Endothelial cell of umbilical vein (primary cell): ENCODE measurements at regions not wholly inside any gene's neighbourhood (a gene's known extent, or its start where the extent isn't known, plus 50 kb on each side); places are given as distances from the start of the nearest gene placed in this dataset.

ENCODE experiments used
- BruUV-seq: library from RNA; stranded (reverse); fragments of 400-500 nt; replicated peaks from 2 replicates; lab custom pipeline; 2021; lab: Mats Ljungman, UMichigan
- CTCF ChIA-PET: fragments of 300-600, 350-600 bp; sonication (Branson Sonifier 250); formaldehyde crosslinking; loops from one replicate; lab custom pipeline; 2021; ENCODE audit warnings: antibody characterized with exemption, inconsistent platforms; lab: Charles Lee
- POLR2A ChIA-PET: fragments of 300-600, 350-600 bp; sonication (Branson Sonifier 250); formaldehyde crosslinking; loops from one replicate; lab custom pipeline; 2021; ENCODE audit warnings: antibody characterized with exemption, inconsistent platforms; lab: Charles Lee
- DNase-seq: peaks from one replicate; pipeline ENCODE4 v3.0.0-alpha.2; 2011; ENCODE audit warnings: low read depth, low spot score
- FAIRE-seq: peaks from 2 replicates; lab custom pipeline; 2011; peaks lifted over from hg19 to GRCh38; lab: Jason Lieb, UNC
- H2AFZ ChIP-seq: 2 replicates; pipeline ENCODE4 v1.6.0; 2012; ENCODE audit warnings: low read depth, low read length, control low read depth, inconsistent platforms
- H3K27ac ChIP-seq: 2 replicates; pipeline ENCODE4 v1.5.1; 2011; ENCODE audit warnings: low read depth, mild to moderate bottlenecking, control low read depth, low read length, moderate library complexity; ENCODE audit not compliant: insufficient read depth
- H3K27me3 ChIP-seq, 2 experiments: 2 replicates each; pipeline versions ENCODE4 v1.6.0 to v1.6.1; 2011; ENCODE audit warnings: low read length in 2 of 2, mixed read lengths in 1 of 2; ENCODE audit not compliant: control insufficient read depth in 2 of 2, insufficient read depth in 2 of 2
- H3K36me3 ChIP-seq, 2 experiments: 2 replicates in 1 of 2; 3 replicates in 1 of 2; pipeline ENCODE4 v1.5.1; 2011; ENCODE audit warnings: low read length in 2 of 2, mild to moderate bottlenecking in 1 of 2, moderate library complexity in 1 of 2; ENCODE audit not compliant: control insufficient read depth in 2 of 2, insufficient read depth in 2 of 2; ENCODE audit errors: extremely low read depth in 1 of 2
- H3K4me1 ChIP-seq: 3 replicates; pipeline ENCODE4 v1.5.1; 2011; ENCODE audit warnings: mild to moderate bottlenecking, low read length; ENCODE audit not compliant: control insufficient read depth, insufficient read depth; ENCODE audit errors: extremely low read depth
- H3K4me2 ChIP-seq: 2 replicates; pipeline ENCODE4 v1.6.1; 2011; ENCODE audit warnings: low read length, control low read depth, mixed read lengths; ENCODE audit not compliant: insufficient read depth
- H3K4me3 ChIP-seq, 3 experiments: fragments of 200-600 bp in 1 of 3; sonication (generic), shearing (Covaris generic) in 1 of 3; replicated peaks in 1 of 3; 2 replicates each; pipeline ENCODE4 v1.5.1; 2011 to 2016; ENCODE audit warnings: control low read depth in 3 of 3, low read length in 3 of 3, mild to moderate bottlenecking in 2 of 3, inconsistent platforms in 1 of 3, low read depth in 1 of 3, moderate library complexity in 1 of 3; ENCODE audit not compliant: insufficient read depth in 1 of 3
- H3K79me2 ChIP-seq: 2 replicates; pipeline ENCODE4 v1.6.0; 2012; ENCODE audit warnings: low read length, inconsistent platforms; ENCODE audit not compliant: control insufficient read depth, insufficient read depth
- H3K9ac ChIP-seq: replicated peaks from 2 replicates; pipeline ENCODE3; 2011; ENCODE audit warnings: low read length, control low read depth; ENCODE audit not compliant: insufficient read depth; ENCODE audit errors: extremely low read depth
- H3K9me1 ChIP-seq: replicated peaks from 3 replicates; pipeline ENCODE4 v1.6.0; 2011; ENCODE audit warnings: mild to moderate bottlenecking, low read length; ENCODE audit not compliant: control insufficient read depth, insufficient read depth; ENCODE audit errors: extremely low read depth
- H3K9me3 ChIP-seq: replicated peaks from 2 replicates; pipeline ENCODE4 v1.5.1; 2012; ENCODE audit warnings: low read length, inconsistent platforms; ENCODE audit not compliant: control insufficient read depth, insufficient read depth
- H4K20me1 ChIP-seq: replicated peaks from 2 replicates; pipeline ENCODE3; 2011; ENCODE audit warnings: mild to moderate bottlenecking, low read length; ENCODE audit not compliant: control insufficient read depth, insufficient read depth; ENCODE audit errors: extremely low read depth
- CTCF ChIP-seq, 2 donors: IDR thresholded peaks; 1 replicate in 1 of 2; 2 replicates in 1 of 2; pipeline ENCODE4 v1.5.1; 2011; ENCODE audit warnings: low read length in 2 of 2, mild to moderate bottlenecking in 2 of 2, moderate library complexity in 2 of 2, control low read depth in 1 of 2, inconsistent platforms in 1 of 2, low read depth in 1 of 2; ENCODE audit not compliant: insufficient read depth in 1 of 2; ENCODE audit errors: extremely low read depth in 1 of 2
- EZH2 ChIP-seq: IDR thresholded peaks from 2 replicates; pipeline ENCODE4 v1.6.1; 2012; ENCODE audit warnings: borderline replicate concordance, low read depth, mild to moderate bottlenecking, moderate library complexity, low read length, inconsistent platforms; ENCODE audit not compliant: severe bottlenecking
- FOS ChIP-seq: IDR thresholded peaks from 2 replicates; pipeline ENCODE4 v1.6.1; 2011; ENCODE audit warnings: mild to moderate bottlenecking, low read length, moderate library complexity, borderline replicate concordance; ENCODE audit not compliant: insufficient read depth
- GATA2 ChIP-seq: IDR thresholded peaks from 2 replicates; pipeline ENCODE4 v1.7.0; 2011; ENCODE audit warnings: low read depth, mild to moderate bottlenecking, moderate library complexity, mixed read lengths, low read length; ENCODE audit not compliant: insufficient read length, insufficient read depth
- JUN ChIP-seq: IDR thresholded peaks from 2 replicates; pipeline ENCODE4 v1.6.1; 2011; ENCODE audit warnings: borderline replicate concordance, low read depth; ENCODE audit not compliant: insufficient read length, insufficient read depth
- MYC ChIP-seq: IDR thresholded peaks from one replicate; pipeline ENCODE4 v1.6.1; 2011; ENCODE audit warnings: mild to moderate bottlenecking, low read depth, low read length
- POLR2A ChIP-seq: IDR thresholded peaks from 2 replicates; pipeline ENCODE4 v1.6.1; 2012; ENCODE audit warnings: low read depth, mild to moderate bottlenecking, control low read depth, low read length
- POLR2AphosphoS5 ChIP-seq: IDR thresholded peaks from 2 replicates; pipeline ENCODE4 v1.6.1; 2012; ENCODE audit warnings: low read depth, mild to moderate bottlenecking, control low read depth, low read length, moderate library complexity; ENCODE audit not compliant: insufficient read depth
- dilution Hi-C: fragments of 300-500 bp; cut with MboI; formaldehyde crosslinking; loops from one replicate; pipeline ENCODE4 v1.15.0; 2019; ENCODE audit warnings: low sequenced_read_pairs; ENCODE audit not compliant: extremely low pct_ligation_motif_present
- intact Hi-C: fragments of 100-400 bp; cut with micrococcal nuclease; formaldehyde crosslinking; loops from one replicate; pipeline ENCODE4 v1.10.0; 2022
- TF ChIP-seq, protein P1 (sequence below): IDR thresholded peaks from 2 replicates; pipeline ENCODE4 v1.6.1; 2011; ENCODE audit not compliant: insufficient read depth, insufficient read length

GRCh38 chr20:11118802-11119380, 445.1 kb upstream of the JAG1 start:
- dilution Hi-C loops = no loop called here
- no peaks in the 10 kb centered on the region for H3K9me1 ChIP-seq
- ChIA-PET POLR2A (no interaction called here), CTCF (no interaction called here)
- DNase-seq (peak; percentile 28), FAIRE-seq (no peak)
- H3K36me3 ChIP-seq = no peaks in the 10 kb centered on the region
- H4K20me1 ChIP-seq = no peaks in the 10 kb centered on the region
- peak overlapping the region; percentile 36 for H3K27ac ChIP-seq
- TF ChIP-seq GATA2 (peak; percentile 15), CTCF (IDR thresholded peaks at IDR 0.05; ENCODE audit: extremely low read depth in 1 of 2, insufficient read depth in 1 of 2, low read depth in 1 of 2, low read length in 2 of 2) (no peak), POLR2A (no peak), FOS (peak; percentile 66), MYC (no peak)
- TF ChIP-seq, protein P1, sequence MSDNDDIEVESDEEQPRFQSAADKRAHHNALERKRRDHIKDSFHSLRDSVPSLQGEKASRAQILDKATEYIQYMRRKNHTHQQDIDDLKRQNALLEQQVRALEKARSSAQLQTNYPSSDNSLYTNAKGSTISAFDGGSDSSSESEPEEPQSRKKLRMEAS = no peak
- H3K79me2 ChIP-seq = no peaks in the 10 kb centered on the region
- H3K4me1 ChIP-seq = peaks cover 15% of the 10 kb centered on the region
- no peaks in the 10 kb centered on the region for H3K9me3 ChIP-seq
- intact Hi-C loops = no loop called here
- no peaks in the 10 kb centered on the region for H3K27me3 ChIP-seq
- no peak overlapping the region for H3K9ac ChIP-seq
- no peak overlapping the region for H3K4me3 ChIP-seq
- H3K4me2 ChIP-seq = no peak overlapping the region
- H2AFZ ChIP-seq = no peak overlapping the region
- BruUV-seq = no TSS peak

- dilution Hi-C loops (no loop called here), intact Hi-C loops (no loop called here)
- Histone ChIP-seq H3K4me1 (peaks cover 15% of the 10 kb centered on the region), H3K36me3 (no peaks in the 10 kb centered on the region), H3K9ac (no peak overlapping the region), H3K9me1 (no peaks in the 10 kb centered on the region), H3K27ac (no peak overlapping the region), H4K20me1 (no peaks in the 10 kb centered on the region), H3K27me3 (no peaks in the 10 kb centered on the region), H3K4me3 (no peak overlapping the region), H3K9me3 (no peaks in the 10 kb centered on the region), H3K79me2 (no peaks in the 10 kb centered on the region), H2AFZ (no peak overlapping the region), H3K4me2 (no peak overlapping the region)
- ChIA-PET POLR2A (no interaction called here), CTCF (no interaction called here)
- FAIRE-seq = no peak
- TF ChIP-seq POLR2AphosphoS5 (no peak), FOS (no peak), JUN (no peak), MYC (no peak), POLR2A (no peak), CTCF (IDR thresholded peaks at IDR 0.05; ENCODE audit: extremely low read depth in 1 of 2, insufficient read depth in 1 of 2, low read depth in 1 of 2, low read length in 2 of 2) (no peak), EZH2 (no peak), GATA2 (no peak)
- TF ChIP-seq, protein P1 = no peak
- DNase-seq = no peak
- BruUV-seq = no TSS peak
These were observed 445.8 kb upstream of the JAG1 start for GRCh38 chr20:11119573-11119972.
